GM12892 (cell line): ENCODE measurements at regions not wholly inside any gene's neighbourhood (a gene's known extent, or its start where the extent isn't known, plus 50 kb on each side); places are given as distances from the start of the nearest gene placed in this dataset.

Experiments used
- POLR2A ChIP-seq: IDR thresholded peaks from 2 replicates; pipeline ENCODE4 v1.6.1; 2011; ENCODE audit warnings: low read depth, low read length, control low read depth
- POLR2AphosphoS5 ChIP-seq: IDR thresholded peaks from 2 replicates; pipeline ENCODE4 v1.6.1; 2011; ENCODE audit warnings: low read depth, low read length, control low read depth

GRCh38 chr5:66333192-66333591 is 189.1 kb downstream of the SREK1 start:
- TF ChIP-seq POLR2A (no peak), POLR2AphosphoS5 (no peak)
